Psoas muscle (tissue), 7 donors: ENCODE measurements at regions not wholly inside any gene's neighbourhood (a gene's known extent, or its start where the extent isn't known, plus 50 kb on each side); places are given as distances from the start of the nearest gene placed in this dataset.

ENCODE experiments used
- ATAC-seq, 4 donors: fragments of 200-7000 bp; cut with Tn5 transposase; one replicate each; pipeline ENCODE4 v1.9.1; 2020; ENCODE audit warnings: moderate library complexity in 3 of 4, mild to moderate bottlenecking in 2 of 4
- DNase-seq, 2 donors: peaks; one replicate each; pipeline ENCODE4 v3.0.0-alpha.2; 2020
- H3K27ac ChIP-seq: fragments of 200-600 bp; one replicate; pipeline ENCODE4 v1.8.0; 2022
- H3K27me3 ChIP-seq, 3 donors: fragments of 200-600 bp in 1 of 3; one replicate each; pipeline versions ENCODE4 v1.6.1 to v1.8.0; 2013 to 2022; ENCODE audit warnings: low read length in 2 of 3, mild to moderate bottlenecking in 2 of 3, moderate library complexity in 1 of 3; ENCODE audit not compliant: insufficient read depth in 3 of 3
- H3K36me3 ChIP-seq, 2 donors: fragments of 200-600 bp in 1 of 2; one replicate each; pipeline versions ENCODE4 v1.6.1 to v1.8.0; 2013 to 2022; ENCODE audit warnings: low read depth in 1 of 2, mild to moderate bottlenecking in 1 of 2, moderate library complexity in 1 of 2; ENCODE audit not compliant: insufficient read depth in 1 of 2
- H3K4me1 ChIP-seq: fragments of 200-600 bp; one replicate; pipeline ENCODE4 v1.8.0; 2022
- H3K4me3 ChIP-seq: fragments of 200-600 bp; one replicate; pipeline ENCODE4 v1.8.0; 2022; ENCODE audit warnings: mild to moderate bottlenecking
- H3K9me3 ChIP-seq: fragments of 200-600 bp; one replicate; pipeline ENCODE4 v1.8.0; 2022
- whole genome bisulfite sequencing, 3 donors: extraction: QIAGEN DNeasy Blood & Tissue Kit; methylation state at CpG; one replicate each; pipeline versions ENCODE4 v1.1.6 to v1.1.7; 2013; 5-methylcytosine and 5-hydroxymethylcytosine counted together
- intact Hi-C, 2 donors: fragments of 100-400 bp; cut with DNase I; formaldehyde crosslinking; loops; one replicate each; pipeline versions ENCODE4 v1.11.0 to v1.14.2; 2022
- TF ChIP-seq, protein P1 (sequence below): fragments of 200-600 bp; IDR thresholded peaks from one replicate; pipeline ENCODE4 v1.8.0; 2022; ENCODE audit warnings: antibody characterized with exemption
- donor health status: healthy with polysubstance abuse.
- donor health status: DM: no; HTN: no; CAD: no; lungs with moderate emphysema.
- donor health status: Bipolar disorder and iron deficiency.
- donor health status: healthy.
- donor health status: DM: yes; HTN: yes; CAD: no.
- donor health status: DM: no; HTN: no; CAD: no.
- donor health status: DM: yes; HTN: yes; CAD: no.

GRCh38 chr21:18191139-18191538, 53.5 kb upstream of the CHODL start:
- H3K27ac ChIP-seq = no peak overlapping the region
- no peaks in the 10 kb centered on the region for H3K27me3 ChIP-seq
- DNase-seq = no peak
- H3K4me3 ChIP-seq = no peak overlapping the region
- no peak for ATAC-seq
- intact Hi-C loops = no loop called here
- TF ChIP-seq, protein P1, sequence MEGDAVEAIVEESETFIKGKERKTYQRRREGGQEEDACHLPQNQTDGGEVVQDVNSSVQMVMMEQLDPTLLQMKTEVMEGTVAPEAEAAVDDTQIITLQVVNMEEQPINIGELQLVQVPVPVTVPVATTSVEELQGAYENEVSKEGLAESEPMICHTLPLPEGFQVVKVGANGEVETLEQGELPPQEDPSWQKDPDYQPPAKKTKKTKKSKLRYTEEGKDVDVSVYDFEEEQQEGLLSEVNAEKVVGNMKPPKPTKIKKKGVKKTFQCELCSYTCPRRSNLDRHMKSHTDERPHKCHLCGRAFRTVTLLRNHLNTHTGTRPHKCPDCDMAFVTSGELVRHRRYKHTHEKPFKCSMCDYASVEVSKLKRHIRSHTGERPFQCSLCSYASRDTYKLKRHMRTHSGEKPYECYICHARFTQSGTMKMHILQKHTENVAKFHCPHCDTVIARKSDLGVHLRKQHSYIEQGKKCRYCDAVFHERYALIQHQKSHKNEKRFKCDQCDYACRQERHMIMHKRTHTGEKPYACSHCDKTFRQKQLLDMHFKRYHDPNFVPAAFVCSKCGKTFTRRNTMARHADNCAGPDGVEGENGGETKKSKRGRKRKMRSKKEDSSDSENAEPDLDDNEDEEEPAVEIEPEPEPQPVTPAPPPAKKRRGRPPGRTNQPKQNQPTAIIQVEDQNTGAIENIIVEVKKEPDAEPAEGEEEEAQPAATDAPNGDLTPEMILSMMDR = no peak
- H3K9me3 ChIP-seq = no peaks in the 10 kb centered on the region
- H3K36me3 ChIP-seq = no peaks in the 10 kb centered on the region
- no peaks in the 10 kb centered on the region for H3K4me1 ChIP-seq

DNA sequence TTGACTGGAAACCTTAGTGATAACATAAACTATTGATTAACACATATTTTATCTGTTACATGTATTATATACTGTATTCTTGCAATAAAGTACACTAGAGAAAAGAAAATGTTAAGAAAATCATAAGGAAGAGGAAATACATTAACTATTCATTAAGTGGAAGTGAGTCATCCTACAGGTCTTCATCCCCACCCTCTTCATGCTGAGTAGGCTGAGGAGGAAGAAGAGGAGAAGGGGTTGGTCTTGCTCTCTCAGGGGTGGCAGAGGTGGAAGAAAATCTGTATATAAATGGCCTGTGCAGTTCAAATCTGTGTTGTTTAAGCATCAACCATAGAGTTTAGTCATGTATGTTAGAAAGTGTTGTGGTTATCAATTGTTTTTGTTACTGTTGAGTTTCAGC, 66.1 kb upstream of the CHODL start:
- no peak overlapping the region for H3K4me3 ChIP-seq
- no peaks in the 10 kb centered on the region for H3K9me3 ChIP-seq
- H3K27me3 ChIP-seq = no peaks in the 10 kb centered on the region
- ATAC-seq (no peak), DNase-seq (no peak)
- TF ChIP-seq, protein P1 = no peak
- no peak overlapping the region for H3K27ac ChIP-seq
- H3K4me1 ChIP-seq = no peaks in the 10 kb centered on the region
- no peaks in the 10 kb centered on the region for H3K36me3 ChIP-seq
- intact Hi-C loops = no loop called here

- H3K27ac ChIP-seq = no peak overlapping the region
- intact Hi-C loops = no loop called here
- no peak overlapping the region for H3K4me3 ChIP-seq
- H3K4me1 ChIP-seq = no peaks in the 10 kb centered on the region
- ATAC-seq (no peak), DNase-seq (no peak)
- H3K27me3 ChIP-seq = no peaks in the 10 kb centered on the region
- H3K36me3 ChIP-seq = no peaks in the 10 kb centered on the region
- H3K9me3 ChIP-seq = no peaks in the 10 kb centered on the region
- TF ChIP-seq, protein P1 = no peak
These were observed 70.3 kb upstream of the CHODL start for GRCh38 chr21:18174370-18174769.

DNA sequence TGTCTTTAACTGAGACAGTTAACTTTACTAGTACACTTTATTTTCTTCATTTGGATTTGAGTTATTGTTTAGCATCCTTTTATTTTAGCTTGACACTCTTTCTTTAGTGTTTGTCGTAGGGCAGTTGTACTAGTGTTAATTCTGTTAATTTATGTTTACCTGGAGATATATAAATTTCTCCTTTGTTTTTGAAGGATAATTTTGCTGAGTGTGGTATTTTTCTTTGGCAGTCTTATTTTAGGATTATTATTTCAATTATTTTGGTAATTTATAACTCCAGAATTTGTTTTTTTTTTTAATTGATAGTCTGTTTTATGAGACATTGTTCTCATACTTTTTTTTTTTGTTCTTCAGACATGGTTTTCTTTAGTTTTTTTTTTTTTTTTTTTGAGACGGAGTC, 73.8 kb upstream of the CHODL start:
- Histone ChIP-seq H3K27me3 (no peaks in the 10 kb centered on the region), H3K9me3 (no peaks in the 10 kb centered on the region), H3K27ac (no peak overlapping the region), H3K4me3 (no peak overlapping the region), H3K4me1 (no peaks in the 10 kb centered on the region), H3K36me3 (no peaks in the 10 kb centered on the region)
- WGBS, 3 donors = 93 to 100% (median 97%) methylated on average over 1 of the region's 2 CpGs
- intact Hi-C loops = no loop called here
- ATAC-seq = no peak
- TF ChIP-seq, protein P1 = no peak
- DNase-seq = no peak

DNA sequence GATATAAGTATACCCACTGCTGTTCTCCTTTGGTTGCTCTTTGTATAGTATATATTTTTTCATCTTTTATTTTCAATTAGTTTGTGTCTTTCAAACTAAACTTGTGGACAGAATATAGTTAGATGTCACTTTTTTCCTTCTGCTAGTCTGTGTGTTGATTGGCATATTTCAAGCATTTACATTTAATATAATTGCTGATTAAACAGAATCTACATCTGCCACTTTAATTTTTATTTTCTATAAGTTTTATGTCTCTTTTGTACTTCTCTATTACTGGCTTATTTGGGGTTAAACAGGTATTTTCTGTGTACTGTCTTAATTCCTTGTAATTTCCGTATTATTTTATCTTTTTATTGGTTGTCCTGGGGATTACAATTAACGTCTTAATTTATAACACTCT, 74.4 kb upstream of the CHODL start:
- Histone ChIP-seq H3K27ac (no peak overlapping the region), H3K4me1 (no peaks in the 10 kb centered on the region), H3K36me3 (no peaks in the 10 kb centered on the region), H3K9me3 (no peaks in the 10 kb centered on the region), H3K27me3 (no peaks in the 10 kb centered on the region), H3K4me3 (no peak overlapping the region)
- 83 to 90% (median 86%) methylated on average over 2 of the region's 2 CpGs for WGBS, 3 donors
- TF ChIP-seq, protein P1 = no peak
- DNase-seq (no peak), ATAC-seq (no peak)
- intact Hi-C loops = no loop called here
